Keratinocyte (primary cell): ENCODE measurements at regions not wholly inside any gene's neighbourhood (a gene's known extent, or its start where the extent isn't known, plus 50 kb on each side); places are given as distances from the start of the nearest gene placed in this dataset.

ENCODE experiments used
- DNase-seq: peaks from one replicate; pipeline ENCODE4 v3.0.0-alpha.2; 2011; ENCODE audit warnings: low read depth, missing footprints, low spot score
- FAIRE-seq: peaks from 2 replicates; lab custom pipeline; 2011; peaks lifted over from hg19 to GRCh38; lab: Jason Lieb, UNC
- H2AFZ ChIP-seq: 2 replicates; pipeline ENCODE4 v1.6.0; 2012; ENCODE audit warnings: low read length, control low read depth, inconsistent platforms; ENCODE audit not compliant: control insufficient read depth
- H3K27ac ChIP-seq: 2 replicates; pipeline ENCODE4 v1.5.1; 2011; ENCODE audit warnings: low read length; ENCODE audit not compliant: control insufficient read depth, insufficient read depth
- H3K27me3 ChIP-seq: 3 replicates; pipeline ENCODE4 v1.6.0; 2011; ENCODE audit warnings: low read length; ENCODE audit not compliant: control insufficient read depth, insufficient read depth; ENCODE audit errors: extremely low read depth
- H3K36me3 ChIP-seq, 2 experiments: 2 replicates in 1 of 2; 3 replicates in 1 of 2; pipeline ENCODE4 v1.5.1; 2011; ENCODE audit warnings: low read length in 2 of 2, mild to moderate bottlenecking in 1 of 2; ENCODE audit not compliant: control insufficient read depth in 2 of 2, insufficient read depth in 2 of 2; ENCODE audit errors: extremely low read depth in 1 of 2
- H3K4me1 ChIP-seq: 3 replicates; pipeline ENCODE4 v1.5.1; 2011; ENCODE audit warnings: low read length; ENCODE audit not compliant: control insufficient read depth, insufficient read depth; ENCODE audit errors: extremely low read depth
- H3K4me2 ChIP-seq: 3 replicates; pipeline ENCODE4 v1.6.0; 2011; ENCODE audit warnings: low read depth, low read length; ENCODE audit not compliant: control insufficient read depth, insufficient read depth; ENCODE audit errors: extremely low read depth
- H3K4me3 ChIP-seq, 3 experiments: fragments of 200-600 bp in 1 of 3; sonication (generic) in 1 of 3; 2 replicates in 2 of 3; 3 replicates in 1 of 3; pipeline ENCODE4 v1.5.1; 2011 to 2016; ENCODE audit warnings: low read length in 3 of 3, mild to moderate bottlenecking in 3 of 3, control low read depth in 2 of 3, inconsistent platforms in 1 of 3, low read depth in 1 of 3, mixed read lengths in 1 of 3, mixed run types in 1 of 3, moderate library complexity in 1 of 3; ENCODE audit not compliant: control insufficient read depth in 2 of 3, insufficient read depth in 2 of 3; ENCODE audit errors: extremely low read depth in 1 of 3
- H3K79me2 ChIP-seq: 2 replicates; pipeline ENCODE4 v1.6.0; 2012; ENCODE audit warnings: low read length; ENCODE audit not compliant: control insufficient read depth, insufficient read depth
- H3K9ac ChIP-seq: 3 replicates; pipeline ENCODE4 v1.6.0; 2011; ENCODE audit warnings: low read length; ENCODE audit not compliant: control insufficient read depth, insufficient read depth; ENCODE audit errors: extremely low read depth
- H3K9me1 ChIP-seq: 3 replicates; pipeline ENCODE4 v1.6.0; 2011; ENCODE audit warnings: low read length; ENCODE audit not compliant: control insufficient read depth, insufficient read depth; ENCODE audit errors: extremely low read depth
- H3K9me3 ChIP-seq: 2 replicates; pipeline ENCODE4 v1.5.1; 2012; ENCODE audit warnings: low read depth, low read length; ENCODE audit not compliant: control insufficient read depth
- H4K20me1 ChIP-seq: 3 replicates; pipeline ENCODE4 v1.6.0; 2011; ENCODE audit warnings: low read length; ENCODE audit not compliant: control insufficient read depth, insufficient read depth; ENCODE audit errors: extremely low read depth
- CTCF ChIP-seq, 3 experiments: IDR thresholded peaks in 1 of 3; conservative IDR thresholded peaks in 1 of 3; optimal IDR thresholded peaks in 1 of 3; 2 replicates in 2 of 3; 3 replicates in 1 of 3; pipeline versions ENCODE3 to v1.5.1; 2011; ENCODE audit warnings: low read length in 3 of 3, mild to moderate bottlenecking in 3 of 3, moderate library complexity in 2 of 3, control low read depth in 1 of 3, inconsistent platforms in 1 of 3; ENCODE audit not compliant: insufficient read depth in 2 of 3; ENCODE audit errors: extremely low read depth in 1 of 3
- EZH2 ChIP-seq: IDR thresholded peaks from one replicate; pipeline ENCODE4 v1.6.1; 2012; ENCODE audit warnings: inconsistent platforms, mild to moderate bottlenecking, low read length, moderate library complexity
- dilution Hi-C: fragments of 300-500 bp; cut with MboI; formaldehyde crosslinking; loops from one replicate; pipeline ENCODE4 v1.7.0; 2020; ENCODE audit warnings: low sequenced_read_pairs; ENCODE audit not compliant: extremely low pct_ligation_motif_present

- no peaks in the 10 kb centered on the region for H3K79me2 ChIP-seq
- no peak overlapping the region for H3K27ac ChIP-seq
- FAIRE-seq (no peak), DNase-seq (no peak)
- H3K4me2 ChIP-seq, result no peak overlapping the region
- H3K27me3 ChIP-seq, result no peaks in the 10 kb centered on the region
- H2AFZ ChIP-seq, result no peak overlapping the region
- no peaks in the 10 kb centered on the region for H3K4me1 ChIP-seq
- no peaks in the 10 kb centered on the region for H3K9me1 ChIP-seq
- dilution Hi-C loops, result no loop called here
- TF ChIP-seq EZH2 (no peak), CTCF (optimal IDR thresholded peaks at IDR 0.05 in 1 of 3, IDR thresholded peaks at IDR 0.05 in 1 of 3, conservative IDR thresholded peaks at IDR 0.05 in 1 of 3; ENCODE audit: extremely low read depth in 1 of 3, insufficient read depth in 2 of 3, low read length in 3 of 3) (no peak)
- no peak overlapping the region for H3K4me3 ChIP-seq
- H4K20me1 ChIP-seq, result no peaks in the 10 kb centered on the region
- H3K9ac ChIP-seq, result no peak overlapping the region
- no peaks in the 10 kb centered on the region for H3K36me3 ChIP-seq
- H3K9me3 ChIP-seq, result no peaks in the 10 kb centered on the region
Observed at GRCh38 chr20:52289956-52290565, 98.5 kb upstream of the ZFP64 start.

- no peaks in the 10 kb centered on the region for H3K9me1 ChIP-seq
- H3K27ac ChIP-seq, result no peak overlapping the region
- no peaks in the 10 kb centered on the region for H3K36me3 ChIP-seq
- H4K20me1 ChIP-seq, result no peaks in the 10 kb centered on the region
- H3K27me3 ChIP-seq, result no peaks in the 10 kb centered on the region
- DNase-seq, result no peak
- H3K4me2 ChIP-seq, result no peak overlapping the region
- no peak overlapping the region for H2AFZ ChIP-seq
- H3K4me3 ChIP-seq, result no peak overlapping the region
- FAIRE-seq, result no peak
- no peak overlapping the region for H3K9ac ChIP-seq
- dilution Hi-C loops, result no loop called here
- H3K9me3 ChIP-seq, result no peaks in the 10 kb centered on the region
- H3K4me1 ChIP-seq, result no peaks in the 10 kb centered on the region
- TF ChIP-seq CTCF (optimal IDR thresholded peaks at IDR 0.05 in 1 of 3, IDR thresholded peaks at IDR 0.05 in 1 of 3, conservative IDR thresholded peaks at IDR 0.05 in 1 of 3; ENCODE audit: extremely low read depth in 1 of 3, insufficient read depth in 2 of 3, low read length in 3 of 3), result no peak
- no peak for TF ChIP-seq EZH2
- H3K79me2 ChIP-seq, result no peaks in the 10 kb centered on the region
Observed at GRCh38 chr20:52280407-52280806, 88.8 kb upstream of the ZFP64 start.
